ENCODE measurements at regions not wholly inside any gene's neighbourhood (a gene's known extent, or its start where the extent isn't known, plus 50 kb on each side); places are given as distances from the start of the nearest gene placed in this dataset.

DNA sequence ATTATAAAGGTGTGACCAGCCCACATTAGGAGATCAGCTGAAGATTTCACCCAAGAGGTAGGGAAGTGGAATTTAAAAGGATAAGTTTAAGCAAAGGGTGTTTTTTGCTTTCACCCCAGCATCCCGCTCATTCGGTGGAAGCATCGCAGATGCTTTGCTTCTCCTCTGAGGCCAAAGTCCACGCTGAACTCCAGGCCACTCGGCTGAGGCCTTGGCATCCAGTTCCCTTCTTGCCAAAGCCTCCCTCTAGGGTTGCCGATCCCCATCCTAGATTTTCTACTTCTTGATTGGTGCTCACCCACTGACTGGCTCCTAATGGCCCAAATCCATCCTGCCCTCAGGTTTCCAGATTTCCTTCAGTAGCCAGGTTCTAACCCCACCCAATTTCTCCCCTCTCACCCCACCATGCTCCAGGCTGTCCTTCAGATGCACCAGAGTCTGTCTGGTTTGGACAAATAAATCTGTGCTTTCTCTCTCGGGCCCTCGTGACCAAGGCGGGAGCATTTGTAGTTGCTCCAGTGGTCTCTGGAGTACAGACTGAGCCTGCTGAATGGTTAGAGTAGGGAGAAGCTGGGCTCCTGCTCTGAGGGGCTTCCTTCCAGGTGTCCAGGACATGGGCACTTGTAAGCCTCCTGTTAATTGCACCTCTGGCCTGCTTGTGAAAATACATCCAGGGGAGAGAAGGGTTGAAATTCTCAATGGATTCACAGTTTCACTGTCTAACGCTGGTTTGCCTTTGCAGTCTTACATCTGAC is 193.2 kb downstream of the C1orf94 start:
- TF ChIP-seq, protein P1, sequence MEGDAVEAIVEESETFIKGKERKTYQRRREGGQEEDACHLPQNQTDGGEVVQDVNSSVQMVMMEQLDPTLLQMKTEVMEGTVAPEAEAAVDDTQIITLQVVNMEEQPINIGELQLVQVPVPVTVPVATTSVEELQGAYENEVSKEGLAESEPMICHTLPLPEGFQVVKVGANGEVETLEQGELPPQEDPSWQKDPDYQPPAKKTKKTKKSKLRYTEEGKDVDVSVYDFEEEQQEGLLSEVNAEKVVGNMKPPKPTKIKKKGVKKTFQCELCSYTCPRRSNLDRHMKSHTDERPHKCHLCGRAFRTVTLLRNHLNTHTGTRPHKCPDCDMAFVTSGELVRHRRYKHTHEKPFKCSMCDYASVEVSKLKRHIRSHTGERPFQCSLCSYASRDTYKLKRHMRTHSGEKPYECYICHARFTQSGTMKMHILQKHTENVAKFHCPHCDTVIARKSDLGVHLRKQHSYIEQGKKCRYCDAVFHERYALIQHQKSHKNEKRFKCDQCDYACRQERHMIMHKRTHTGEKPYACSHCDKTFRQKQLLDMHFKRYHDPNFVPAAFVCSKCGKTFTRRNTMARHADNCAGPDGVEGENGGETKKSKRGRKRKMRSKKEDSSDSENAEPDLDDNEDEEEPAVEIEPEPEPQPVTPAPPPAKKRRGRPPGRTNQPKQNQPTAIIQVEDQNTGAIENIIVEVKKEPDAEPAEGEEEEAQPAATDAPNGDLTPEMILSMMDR (conservative IDR thresholded peaks at IDR 0.05; ENCODE audit: low read depth, low read length), result no peak
- TF ChIP-seq EZH2 (IDR thresholded peaks at IDR 0.05; ENCODE audit: low read length, unreplicated experiment), result no peak
- TF ChIP-seq EZH2phosphoT487 (IDR thresholded peaks at IDR 0.05; ENCODE audit: borderline replicate concordance, low read length), result no peak
